Mucosa of descending colon (tissue), 3 donors: ENCODE measurements at regions not wholly inside any gene's neighbourhood (a gene's known extent, or its start where the extent isn't known, plus 50 kb on each side); places are given as distances from the start of the nearest gene placed in this dataset.

ENCODE experiments used
- ATAC-seq: fragments of 200-7000 bp; cut with Tn5 transposase; one replicate; pipeline ENCODE4 v1.9.1; 2020; ENCODE audit warnings: mild to moderate bottlenecking, moderate library complexity
- DNase-seq, 3 donors: peaks; one replicate each; pipeline ENCODE4 v3.0.0-alpha.2; 2020
- H3K36me3 ChIP-seq: fragments of 200-600 bp; one replicate; pipeline ENCODE4 v1.8.0; 2021; ENCODE audit warnings: low read depth, mild to moderate bottlenecking
- H3K4me1 ChIP-seq: fragments of 200-600 bp; one replicate; pipeline ENCODE4 v1.8.0; 2021; ENCODE audit warnings: low read depth, mild to moderate bottlenecking
- H3K4me3 ChIP-seq: fragments of 200-600 bp; one replicate; pipeline ENCODE4 v1.8.0; 2021; ENCODE audit warnings: mild to moderate bottlenecking
- H3K9me3 ChIP-seq: fragments of 200-600 bp; one replicate; pipeline ENCODE4 v1.8.0; 2021; ENCODE audit warnings: mild to moderate bottlenecking
- intact Hi-C, 2 donors: fragments of 100-400 bp; cut with DNase I in 1 of 2; cut with micrococcal nuclease in 1 of 2; formaldehyde crosslinking; loops; one replicate each; pipeline versions ENCODE4 v1.11.0 to v1.11.1; 2022; cut with DNase I, micrococcal nuclease
- TF ChIP-seq, protein P1 (sequence below): fragments of 200-600 bp; IDR thresholded peaks from one replicate; pipeline ENCODE4 v1.8.0; 2022; ENCODE audit warnings: antibody characterized with exemption, mild to moderate bottlenecking
- donor health status: DM: no; HTN: no; CAD: no; lungs with moderate emphysema.
- donor health status: DM: no; HTN: no; CAD: no.
- donor health status: DM: no; HTN: yes; CAD: no.

- H3K4me3 ChIP-seq, result no peak overlapping the region
- no peaks in the 10 kb centered on the region for H3K36me3 ChIP-seq
- H3K4me1 ChIP-seq, result no peaks in the 10 kb centered on the region
- ATAC-seq, result no peak
- TF ChIP-seq, protein P1, sequence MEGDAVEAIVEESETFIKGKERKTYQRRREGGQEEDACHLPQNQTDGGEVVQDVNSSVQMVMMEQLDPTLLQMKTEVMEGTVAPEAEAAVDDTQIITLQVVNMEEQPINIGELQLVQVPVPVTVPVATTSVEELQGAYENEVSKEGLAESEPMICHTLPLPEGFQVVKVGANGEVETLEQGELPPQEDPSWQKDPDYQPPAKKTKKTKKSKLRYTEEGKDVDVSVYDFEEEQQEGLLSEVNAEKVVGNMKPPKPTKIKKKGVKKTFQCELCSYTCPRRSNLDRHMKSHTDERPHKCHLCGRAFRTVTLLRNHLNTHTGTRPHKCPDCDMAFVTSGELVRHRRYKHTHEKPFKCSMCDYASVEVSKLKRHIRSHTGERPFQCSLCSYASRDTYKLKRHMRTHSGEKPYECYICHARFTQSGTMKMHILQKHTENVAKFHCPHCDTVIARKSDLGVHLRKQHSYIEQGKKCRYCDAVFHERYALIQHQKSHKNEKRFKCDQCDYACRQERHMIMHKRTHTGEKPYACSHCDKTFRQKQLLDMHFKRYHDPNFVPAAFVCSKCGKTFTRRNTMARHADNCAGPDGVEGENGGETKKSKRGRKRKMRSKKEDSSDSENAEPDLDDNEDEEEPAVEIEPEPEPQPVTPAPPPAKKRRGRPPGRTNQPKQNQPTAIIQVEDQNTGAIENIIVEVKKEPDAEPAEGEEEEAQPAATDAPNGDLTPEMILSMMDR, result no peak
- H3K9me3 ChIP-seq, result no peaks in the 10 kb centered on the region
- intact Hi-C loops, result no loop called here
- no peak for DNase-seq
Measured at GRCh38 chr4:130545596-130545995, 1449.6 kb downstream of the C4orf33 start.

GRCh38 chr4:130559268-130559667 is 1463.3 kb downstream of the C4orf33 start:
- TF ChIP-seq, protein P1, result no peak
- intact Hi-C loops, result no loop called here
- no peak for DNase-seq
- H3K4me3 ChIP-seq, result no peak overlapping the region
- H3K4me1 ChIP-seq, result no peaks in the 10 kb centered on the region
- ATAC-seq, result no peak
- no peaks in the 10 kb centered on the region for H3K9me3 ChIP-seq
- H3K36me3 ChIP-seq, result no peaks in the 10 kb centered on the region

GRCh38 chr4:130563185-130563888 is 1467.4 kb downstream of the C4orf33 start:
- H3K4me3 ChIP-seq, result no peak overlapping the region

GRCh38 chr4:130563889-130564418 is 1468.0 kb downstream of the C4orf33 start:
- TF ChIP-seq, protein P1, result no peak
- no peak for ATAC-seq
- Histone ChIP-seq H3K36me3 (no peaks in the 10 kb centered on the region), H3K4me1 (no peaks in the 10 kb centered on the region), H3K9me3 (no peaks in the 10 kb centered on the region), H3K4me3 (no peak overlapping the region)
- intact Hi-C loops, result no loop called here
- no peak for DNase-seq

More at GRCh38 chr4:130563185-130563888, 1467.4 kb downstream of the C4orf33 start:
- peak in 1 of 3 donors; percentile 12 for DNase-seq
- TF ChIP-seq, protein P1, result no peak
- no peaks in the 10 kb centered on the region for H3K4me1 ChIP-seq
- no peaks in the 10 kb centered on the region for H3K36me3 ChIP-seq
- H3K9me3 ChIP-seq, result no peaks in the 10 kb centered on the region
- intact Hi-C loops, result no loop called here
- peak; percentile 30 for ATAC-seq

- intact Hi-C loops, result no loop called here
- Histone ChIP-seq H3K4me1 (no peaks in the 10 kb centered on the region), H3K9me3 (no peaks in the 10 kb centered on the region), H3K36me3 (no peaks in the 10 kb centered on the region), H3K4me3 (no peak overlapping the region)
- ATAC-seq (no peak), DNase-seq (no peak)
- TF ChIP-seq, protein P1, result no peak
Measured at GRCh38 chr4:130568746-130569145, 1472.8 kb downstream of the C4orf33 start.
